CD4-positive, alpha-beta T cell treated with Interleukin-4 for 1 hour (primary cell): ENCODE measurements at regions not wholly inside any gene's neighbourhood (a gene's known extent, or its start where the extent isn't known, plus 50 kb on each side); places are given as distances from the start of the nearest gene placed in this dataset.
"Not testable (repeated sequence)": the region's sequence is repeated elsewhere in the genome, so short reads cannot be mapped to it uniquely, and the experiment has no call there.

Experiments
- DNase-seq, 2 donors: peaks; one replicate each; pipeline ENCODE4 v3.0.0-alpha.2; 2020 to 2022

- DNase-seq, result not testable (repeated sequence)
These were observed 207.4 kb upstream of the PDE3A start for GRCh38 chr12:20160899-20161298.

- DNase-seq, result no peak
These were observed 193.7 kb upstream of the PDE3A start for GRCh38 chr12:20174528-20175175.

DNA sequence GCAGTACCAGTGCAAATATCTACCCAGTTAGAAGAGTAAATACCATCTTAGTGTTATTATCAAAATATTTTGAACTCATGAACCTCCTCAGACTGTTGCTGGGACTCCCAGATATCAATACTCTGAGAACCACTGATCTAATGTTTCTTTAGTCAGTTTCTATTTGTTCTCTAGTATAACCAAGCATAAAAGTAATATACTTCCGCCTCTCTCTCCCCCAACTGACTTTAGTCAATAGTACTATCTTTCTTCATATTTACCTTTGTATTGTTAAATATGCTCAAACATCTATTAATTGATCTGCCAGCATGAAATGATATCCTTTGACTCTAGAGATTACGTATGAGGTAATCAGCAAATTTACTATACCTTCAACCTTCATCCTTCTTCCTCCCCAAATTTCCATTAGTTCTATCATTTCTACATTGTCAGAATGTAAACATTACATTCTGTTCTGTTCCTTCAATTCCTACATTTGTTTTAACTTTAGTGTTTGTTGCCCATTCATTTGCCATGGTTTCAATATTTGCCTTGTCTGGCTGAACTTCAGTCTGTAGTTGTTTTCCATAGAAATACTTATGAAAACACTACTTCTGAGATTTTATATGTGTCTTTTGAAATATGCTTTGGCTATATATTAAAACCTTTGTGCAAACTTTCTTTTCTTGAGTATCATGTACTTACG is 192.5 kb upstream of the PDE3A start:
- DNase-seq, result no peak

- DNase-seq, result no peak
These were observed 186.7 kb upstream of the PDE3A start for GRCh38 chr12:20181416-20182180.

DNA sequence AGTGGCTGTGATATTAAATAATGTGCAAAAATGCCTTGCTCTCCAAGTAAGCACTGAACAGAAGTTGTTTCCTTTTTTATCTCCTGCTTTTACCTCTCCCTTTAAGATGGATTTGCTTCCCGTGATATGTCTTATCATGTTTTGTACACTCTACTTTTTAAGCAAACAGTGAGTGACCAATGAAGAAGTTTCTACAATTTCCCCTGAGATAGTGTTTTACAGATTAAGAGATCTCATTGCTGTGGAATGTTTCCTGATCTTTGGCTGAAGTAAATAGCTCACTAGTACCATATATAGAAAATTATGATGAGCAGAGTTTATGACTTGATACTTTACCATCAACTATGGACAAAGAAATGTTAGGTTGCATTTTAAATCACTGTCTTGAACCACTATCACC is 184.8 kb upstream of the PDE3A start:
- no peak for DNase-seq

GRCh38 chr12:20184514-20184913 is 183.8 kb upstream of the PDE3A start:
- DNase-seq, result no peak

DNA sequence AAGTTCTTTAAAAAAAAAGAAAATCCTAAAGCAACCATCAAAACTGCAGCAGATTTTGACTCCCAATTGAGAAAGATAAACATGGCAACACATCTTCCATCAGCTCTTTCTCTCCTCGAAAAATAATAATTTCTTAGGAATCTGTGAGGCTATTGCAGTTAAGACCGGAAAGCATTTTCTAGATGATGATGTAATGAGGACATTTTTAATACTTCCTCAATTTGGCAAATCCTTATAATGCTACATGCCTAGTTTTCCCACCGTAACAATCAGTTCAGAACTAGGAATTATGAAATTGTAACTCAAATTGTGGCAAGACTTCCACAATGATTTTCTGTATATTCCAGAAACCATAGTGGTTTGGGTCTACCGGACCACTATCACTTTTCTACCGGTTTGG is 180.9 kb upstream of the PDE3A start:
- no peak for DNase-seq

DNA sequence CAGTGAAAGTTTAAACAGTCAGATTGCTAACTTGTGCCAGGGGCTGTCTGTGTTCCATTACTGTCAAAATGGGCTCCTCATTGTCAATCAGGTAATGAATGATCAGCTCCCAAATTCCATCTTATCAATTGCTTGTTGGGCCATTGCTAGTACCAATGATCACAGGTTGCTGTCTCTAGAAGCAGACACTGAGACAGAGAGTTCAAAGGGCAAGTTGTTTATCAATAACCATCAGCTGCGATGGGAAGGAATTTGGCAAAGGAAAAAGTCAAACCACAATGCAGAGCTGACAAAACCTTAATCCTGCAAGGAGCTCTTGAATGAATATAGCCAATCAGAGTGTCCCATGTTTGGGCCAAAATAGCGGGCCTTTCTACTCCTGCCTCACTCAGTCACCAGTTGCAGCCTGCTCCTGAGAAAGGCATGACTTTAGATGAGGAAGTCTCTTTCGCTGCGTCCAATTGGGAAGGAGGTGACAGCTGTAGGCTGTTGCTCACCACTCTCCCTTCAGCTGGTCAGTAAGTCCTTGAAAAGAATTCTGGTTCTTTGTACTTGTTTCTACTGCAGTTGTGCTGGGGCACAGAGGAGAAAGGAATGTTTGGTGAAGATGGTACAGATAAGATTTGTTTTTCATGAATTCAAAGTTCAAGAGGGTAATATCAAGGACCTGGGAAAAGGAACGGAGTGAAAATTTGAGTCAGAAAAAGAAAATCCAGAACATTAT is 179.2 kb upstream of the PDE3A start:
- DNase-seq, result no peak

DNA sequence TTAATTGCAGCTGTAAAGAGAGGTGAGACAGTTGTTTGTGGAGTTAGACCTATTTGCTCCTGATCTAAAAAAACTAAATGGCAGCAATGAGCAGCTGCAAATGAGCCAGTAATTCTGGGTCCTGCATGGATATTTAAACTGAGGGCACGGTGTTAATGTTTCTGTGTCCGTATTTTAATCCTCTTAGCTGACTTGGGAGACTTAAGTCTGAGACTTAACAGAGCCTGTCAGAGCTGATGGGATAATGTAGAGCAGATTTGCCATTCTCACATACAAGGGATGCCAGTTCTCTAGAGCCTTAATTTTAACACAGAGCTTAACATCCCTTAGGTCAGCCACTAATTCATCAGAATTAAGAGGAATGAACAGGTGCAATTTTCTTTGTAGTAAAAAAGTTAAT is 178.6 kb upstream of the PDE3A start:
- no peak for DNase-seq

GRCh38 chr12:20194171-20194570 is 174.2 kb upstream of the PDE3A start:
- DNase-seq, result no peak

DNA sequence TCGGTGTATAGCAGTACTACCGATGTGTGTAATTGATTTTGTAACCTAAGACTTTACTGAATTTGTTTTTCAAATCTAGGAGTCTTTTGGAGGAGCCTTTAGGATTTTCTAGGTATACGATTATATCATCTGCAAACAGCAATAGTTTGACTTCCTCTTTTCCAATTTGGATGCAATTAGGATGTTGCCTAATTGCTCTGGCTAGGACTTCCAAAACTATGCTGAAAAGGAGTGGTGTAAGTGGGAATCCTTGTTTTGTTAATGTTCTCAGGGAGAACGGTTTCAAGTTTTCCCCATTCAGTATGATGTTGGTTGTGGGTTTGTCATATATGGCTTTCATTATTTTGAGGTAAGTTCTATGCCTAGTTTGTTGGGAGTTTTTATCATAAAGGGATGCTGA is 171.6 kb upstream of the PDE3A start:
- DNase-seq, result no peak

DNA sequence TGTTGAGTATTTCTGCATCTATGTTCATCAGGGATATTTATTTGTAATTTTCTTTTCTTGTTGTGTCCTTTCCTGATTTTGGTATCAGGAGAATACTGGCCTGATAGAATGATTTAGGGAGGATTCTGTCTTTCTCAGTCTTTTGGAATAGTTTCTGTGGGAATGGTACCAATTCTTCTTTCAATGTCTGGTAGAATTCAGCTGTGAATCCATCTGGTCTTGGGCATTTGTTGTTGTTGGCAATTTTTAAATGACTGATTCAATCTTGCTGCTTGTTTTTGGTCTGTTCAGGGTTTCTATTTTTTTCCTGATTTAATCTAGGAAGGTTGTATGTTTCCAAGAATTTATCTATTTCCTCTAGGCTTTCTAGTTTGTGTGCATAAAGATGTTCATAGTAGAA is 170.9 kb upstream of the PDE3A start:
- no peak for DNase-seq

DNA sequence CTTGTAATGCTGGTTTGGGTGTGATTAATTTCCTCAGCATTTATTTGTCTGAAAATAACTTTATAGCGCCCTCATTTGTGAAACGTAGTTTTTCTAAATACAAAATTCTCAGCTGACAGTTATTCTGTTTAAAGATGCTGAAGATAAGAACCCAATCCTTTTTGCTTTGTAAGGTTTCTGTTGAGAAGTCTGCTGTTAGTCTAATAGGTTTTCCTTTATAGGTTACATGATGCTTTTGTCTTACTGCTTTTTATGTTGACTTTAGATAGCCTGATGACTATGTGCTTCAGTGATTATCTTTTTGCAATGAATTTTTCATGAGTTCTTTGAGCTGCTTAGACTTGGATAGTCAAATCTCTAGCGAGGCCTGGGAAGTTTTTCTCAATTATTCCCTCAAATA is 168.6 kb upstream of the PDE3A start:
- DNase-seq, result no peak

- DNase-seq, result no peak
These were observed 166.6 kb upstream of the PDE3A start for GRCh38 chr12:20201733-20202132.

DNA sequence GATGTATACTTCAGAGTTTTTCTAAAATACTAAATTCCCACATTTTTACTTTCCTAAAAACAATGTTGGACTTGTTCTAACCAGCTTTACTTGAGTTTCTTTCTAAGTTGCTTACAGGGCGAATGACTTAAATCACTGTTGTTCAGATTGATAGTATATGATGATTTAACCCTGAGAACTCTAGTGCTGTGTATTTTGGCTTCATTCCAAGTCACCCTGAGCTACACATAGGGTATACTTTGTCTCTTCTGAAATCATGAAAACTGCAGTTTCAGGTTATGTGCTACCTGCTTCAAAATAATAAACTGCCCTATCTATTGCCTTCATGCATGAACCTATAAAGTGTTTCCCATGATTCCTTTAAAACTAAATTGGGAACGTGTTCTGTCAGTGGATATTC is 162.5 kb upstream of the PDE3A start:
- DNase-seq, result no peak

DNA sequence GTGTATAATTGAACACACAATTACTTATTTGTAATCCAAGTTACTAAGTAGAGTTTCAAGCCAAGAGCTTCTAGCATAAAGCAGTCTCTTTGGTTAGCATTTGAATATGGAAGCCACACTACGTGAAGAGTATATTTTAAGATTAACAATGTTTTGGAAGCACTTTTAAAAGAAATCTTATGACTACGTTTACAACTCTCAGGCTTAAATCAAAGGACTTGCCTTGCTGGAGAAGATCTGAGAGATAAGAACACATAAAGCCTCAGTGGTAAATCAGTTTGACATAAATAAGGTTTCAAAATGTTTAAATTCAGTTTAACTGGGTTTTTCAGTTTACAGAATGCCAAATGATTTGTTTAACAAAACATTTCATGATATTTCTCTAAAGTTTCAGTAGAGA is 161.9 kb upstream of the PDE3A start:
- no peak for DNase-seq

- DNase-seq, result no peak
These were observed 157.6 kb upstream of the PDE3A start for GRCh38 chr12:20210621-20211215.

DNA sequence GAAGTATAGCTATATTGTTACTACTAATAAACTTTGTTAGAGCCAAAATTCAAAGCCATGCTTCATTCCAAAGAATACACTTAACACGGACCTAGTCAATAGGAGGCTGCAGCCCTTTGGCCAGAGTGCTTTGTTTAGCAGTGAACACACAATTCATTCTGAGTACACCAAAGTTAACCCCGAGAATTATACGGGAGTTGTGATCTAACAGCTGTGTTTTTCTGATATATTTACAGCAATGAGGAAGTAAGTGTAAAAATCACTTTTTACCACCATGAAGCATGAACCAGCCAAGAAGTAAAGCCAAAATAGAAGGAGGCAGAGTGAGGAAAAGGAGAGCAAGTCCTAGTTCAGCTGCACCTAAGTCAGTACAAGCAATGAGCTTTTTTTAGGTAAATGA is 156.8 kb upstream of the PDE3A start:
- DNase-seq, result no peak

DNA sequence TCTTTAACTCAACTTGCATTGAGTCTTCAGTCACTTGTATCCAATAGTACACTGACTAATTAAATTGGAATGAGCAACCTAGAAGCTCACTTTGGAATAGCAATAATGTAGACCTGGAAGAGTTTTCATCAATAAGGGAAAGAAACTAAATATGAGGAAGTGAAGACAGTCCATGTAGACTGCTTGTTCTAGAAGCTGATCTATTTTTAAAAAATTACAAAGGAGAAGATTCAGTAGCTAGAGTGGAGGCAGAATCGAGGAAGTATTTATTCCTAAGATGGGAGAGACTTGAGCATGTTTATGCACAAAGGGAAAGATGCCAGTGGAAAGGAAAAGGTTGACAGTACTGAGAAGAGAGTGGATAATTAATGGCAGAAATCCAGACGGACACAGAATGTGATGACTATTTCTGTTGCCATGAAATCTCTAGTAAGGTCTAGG is 156.3 kb upstream of the PDE3A start:
- DNase-seq, result no peak

GRCh38 chr12:20212658-20213555 is 155.4 kb upstream of the PDE3A start:
- DNase-seq, result no peak

GRCh38 chr12:20213723-20214625 is 154.4 kb upstream of the PDE3A start:
- no peak for DNase-seq
